IPS-18c (cell line): ENCODE measurements at regions not wholly inside any gene's neighbourhood (a gene's known extent, or its start where the extent isn't known, plus 50 kb on each side); places are given as distances from the start of the nearest gene placed in this dataset.

Source experiments
- H3K4me3 ChIP-seq: 2 replicates; pipeline ENCODE4 v1.7.0; 2013; ENCODE audit warnings: low read depth, mild to moderate bottlenecking, low read length, moderate library complexity; ENCODE audit not compliant: insufficient read depth
- H3K9me3 ChIP-seq: one replicate; pipeline ENCODE4 v1.6.1; 2013; ENCODE audit warnings: mild to moderate bottlenecking, low read length, moderate library complexity; ENCODE audit not compliant: control insufficient read depth, insufficient read depth

DNA sequence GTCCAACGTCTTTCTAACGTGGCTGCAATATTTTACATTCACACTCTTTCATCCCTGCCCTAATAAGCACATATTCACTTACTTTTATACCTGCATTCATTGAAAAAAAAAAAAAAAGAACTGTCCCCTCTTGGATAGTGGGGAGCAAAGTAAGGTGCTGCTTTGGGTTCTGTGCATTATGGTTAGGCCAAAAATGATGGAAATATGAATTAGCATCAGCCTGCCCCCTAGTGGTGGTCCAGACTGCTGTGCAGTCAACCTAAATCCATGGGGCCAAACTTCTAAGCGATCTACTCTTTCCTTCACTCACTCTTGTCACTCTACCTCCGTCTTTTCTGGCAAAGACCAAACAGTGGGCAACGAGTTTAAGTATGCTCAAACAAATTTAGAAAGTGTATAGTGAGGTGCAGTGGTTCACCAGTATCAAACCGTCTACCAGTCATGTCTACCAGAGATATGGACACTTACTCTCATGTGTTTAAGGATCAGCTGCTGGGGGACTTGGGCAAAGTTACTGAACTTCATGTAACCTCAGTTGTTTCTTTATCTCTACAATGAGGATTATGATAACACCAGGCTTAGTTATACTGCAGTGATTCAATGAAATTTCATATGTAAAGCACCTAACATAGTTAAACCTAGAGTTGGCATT, 61.5 kb upstream of the GRM7 start:
- Histone ChIP-seq H3K9me3 (no peaks in the 10 kb centered on the region), H3K4me3 (no peak overlapping the region)

DNA sequence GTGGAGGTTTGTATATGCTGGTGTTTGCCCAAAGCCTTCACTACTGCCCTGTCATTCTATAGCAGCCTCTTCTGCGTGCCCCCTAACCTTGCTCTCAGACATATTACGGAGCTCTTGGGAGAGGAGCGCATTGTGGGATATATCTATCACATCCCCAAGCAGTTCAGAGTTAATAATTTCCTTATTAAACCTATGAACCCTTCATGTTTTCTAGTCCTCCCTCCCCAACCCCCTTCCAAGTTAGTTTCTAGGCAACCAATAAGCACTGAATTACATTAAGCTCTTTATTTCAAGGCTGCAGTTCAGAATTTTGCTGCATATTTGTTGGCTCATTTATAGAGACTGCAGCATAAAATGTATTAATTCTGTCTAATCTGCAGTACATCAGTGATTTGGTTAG, 57.3 kb upstream of the GRM7 start:
- H3K4me3 ChIP-seq, result no peak overlapping the region

GRCh38 chr3:6805236-6805635, 55.7 kb upstream of the GRM7 start:
- no peak overlapping the region for H3K4me3 ChIP-seq

More for the DNA sequence above, 57.3 kb upstream of the GRM7 start:
- H3K9me3 ChIP-seq, result no peaks in the 10 kb centered on the region

GRCh38 chr3:6806991-6807390, 53.9 kb upstream of the GRM7 start:
- no peaks in the 10 kb centered on the region for H3K9me3 ChIP-seq
- no peak overlapping the region for H3K4me3 ChIP-seq

More at GRCh38 chr3:6805236-6805635, 55.7 kb upstream of the GRM7 start:
- H3K9me3 ChIP-seq, result no peaks in the 10 kb centered on the region

- no peaks in the 10 kb centered on the region for H3K9me3 ChIP-seq
- H3K4me3 ChIP-seq, result no peak overlapping the region
Measured at GRCh38 chr3:6807967-6808588, 52.8 kb upstream of the GRM7 start.

DNA sequence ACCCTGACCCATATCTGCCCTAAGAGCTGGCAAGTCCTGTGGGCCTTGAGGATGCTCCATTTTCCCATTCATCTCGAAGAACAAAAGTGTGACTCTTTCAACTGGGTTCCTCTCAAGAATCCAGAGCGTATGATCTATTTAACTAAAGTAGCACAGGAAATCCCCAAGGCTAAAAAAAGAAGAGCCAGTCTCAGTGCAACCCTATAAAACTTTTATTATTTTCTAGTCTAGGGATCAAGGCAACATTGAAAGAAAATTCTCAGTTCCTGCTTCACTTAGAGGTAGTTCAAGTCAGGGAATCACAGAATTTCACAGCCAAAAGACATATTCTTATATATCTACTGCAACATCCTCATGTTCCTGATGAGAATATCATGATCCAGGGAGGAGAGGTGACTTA, 51.6 kb upstream of the GRM7 start:
- no peaks in the 10 kb centered on the region for H3K9me3 ChIP-seq
- no peak overlapping the region for H3K4me3 ChIP-seq
